ENCODE measurements at regions not wholly inside any gene's neighbourhood (a gene's known extent, or its start where the extent isn't known, plus 50 kb on each side); places are given as distances from the start of the nearest gene placed in this dataset.

GRCh38 chr3:73885862-73886261 lies 261.1 kb upstream of the PDZRN3 start:
- CTCF ChIA-PET = no interaction called here
- POLR2A ChIA-PET = no interaction called here
- no peak for DNase-seq (ENCODE audit: extremely low spot score)
- no peak for TF ChIP-seq CTCF (IDR thresholded peaks at IDR 0.05; ENCODE audit: control extremely low read depth, extremely low read depth, low read depth, missing control alignments)

GRCh38 chr3:73884361-73884760 lies 259.6 kb upstream of the PDZRN3 start:
- ChIA-PET POLR2A (no interaction called here), CTCF (no interaction called here)
- no peak for TF ChIP-seq CTCF (IDR thresholded peaks at IDR 0.05; ENCODE audit: control extremely low read depth, extremely low read depth, low read depth, missing control alignments)
- DNase-seq (ENCODE audit: extremely low spot score) = no peak

- ChIA-PET POLR2A (no interaction called here), CTCF (no interaction called here)
- no peak for TF ChIP-seq CTCF (IDR thresholded peaks at IDR 0.05; ENCODE audit: control extremely low read depth, extremely low read depth, low read depth, missing control alignments)
- no peak for DNase-seq (ENCODE audit: extremely low spot score)
Observed at GRCh38 chr3:73883497-73883896, 258.8 kb upstream of the PDZRN3 start.

- ChIA-PET CTCF (interaction anchor here (0.9 to 1.9 kb wide), 4 partner anchors 10 to 34 kb away, joined by 3 to 5 read pairs (median 4); no protein-coding TSS in a partner anchor), POLR2A (no interaction called here)
- DNase-seq (ENCODE audit: extremely low spot score) = no peak
- no peak for TF ChIP-seq CTCF (IDR thresholded peaks at IDR 0.05; ENCODE audit: control extremely low read depth, extremely low read depth, low read depth, missing control alignments)
Observed at GRCh38 chr3:73874606-73875369, 250.0 kb upstream of the PDZRN3 start.

- TF ChIP-seq CTCF (IDR thresholded peaks at IDR 0.05; ENCODE audit: control extremely low read depth, extremely low read depth, low read depth, missing control alignments) = no peak
- ChIA-PET POLR2A (no interaction called here), CTCF (interaction anchor here (1.0 to 1.9 kb wide), 3 partner anchors 9 to 23 kb away, joined by 3 to 5 read pairs (median 4); no protein-coding TSS in a partner anchor)
- DNase-seq (ENCODE audit: extremely low spot score) = no peak
Observed at GRCh38 chr3:73874161-73874560, 249.4 kb upstream of the PDZRN3 start.

- ChIA-PET CTCF (no interaction called here), POLR2A (no interaction called here)
- peak; percentile 3 for TF ChIP-seq CTCF (IDR thresholded peaks at IDR 0.05; ENCODE audit: control extremely low read depth, extremely low read depth, low read depth, missing control alignments)
- DNase-seq (ENCODE audit: extremely low spot score) = no peak
Observed at GRCh38 chr3:73868688-73869315, 244.1 kb upstream of the PDZRN3 start.

All from GM10248 (cell line).